IPS-15b (cell line): ENCODE measurements at regions not wholly inside any gene's neighbourhood (a gene's known extent, or its start where the extent isn't known, plus 50 kb on each side); places are given as distances from the start of the nearest gene placed in this dataset.

ENCODE experiments used
- H3K27me3 ChIP-seq: one replicate; pipeline ENCODE4 v1.6.1; 2013; ENCODE audit warnings: low read length; ENCODE audit not compliant: control insufficient read depth, insufficient read depth
- H3K36me3 ChIP-seq: one replicate; pipeline ENCODE4 v1.6.1; 2013; ENCODE audit warnings: low read length; ENCODE audit not compliant: control insufficient read depth, insufficient read depth
- H3K4me1 ChIP-seq: one replicate; pipeline ENCODE4 v1.6.1; 2013; ENCODE audit warnings: mild to moderate bottlenecking, low read length; ENCODE audit not compliant: control insufficient read depth, insufficient read depth
- H3K4me3 ChIP-seq: one replicate; pipeline ENCODE4 v1.5.1; 2013; ENCODE audit warnings: low read depth, low read length
- H3K9ac ChIP-seq: one replicate; pipeline ENCODE4 v1.6.1; 2013; ENCODE audit warnings: low read depth, mild to moderate bottlenecking, low read length
- H3K9me3 ChIP-seq: one replicate; pipeline ENCODE4 v1.6.1; 2013; ENCODE audit warnings: mild to moderate bottlenecking, low read length; ENCODE audit not compliant: control insufficient read depth, insufficient read depth

DNA sequence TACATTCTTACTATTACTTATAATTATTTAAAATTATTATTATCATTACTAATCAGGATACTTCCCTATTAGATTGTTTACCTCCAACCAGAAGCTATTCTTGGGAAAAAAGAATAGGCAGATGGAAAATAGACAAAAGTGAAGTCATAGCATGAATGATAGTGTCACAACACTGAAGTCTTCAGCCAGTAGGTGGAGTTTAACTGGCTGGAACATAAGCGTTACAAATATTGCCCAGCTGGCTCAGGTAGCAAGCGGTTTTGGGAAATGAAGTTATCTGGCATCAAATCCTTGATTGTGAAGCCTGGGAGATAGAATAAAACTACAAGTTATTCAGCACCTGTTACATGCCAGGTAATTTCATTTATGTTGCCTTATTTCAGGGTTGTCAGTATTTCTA, 762.9 kb downstream of the C12orf50 start:
- no peaks in the 10 kb centered on the region for H3K4me1 ChIP-seq
- H3K36me3 ChIP-seq, result no peaks in the 10 kb centered on the region
- H3K9me3 ChIP-seq, result no peaks in the 10 kb centered on the region
- H3K4me3 ChIP-seq, result no peak overlapping the region
- no peaks in the 10 kb centered on the region for H3K27me3 ChIP-seq
- no peak overlapping the region for H3K9ac ChIP-seq

DNA sequence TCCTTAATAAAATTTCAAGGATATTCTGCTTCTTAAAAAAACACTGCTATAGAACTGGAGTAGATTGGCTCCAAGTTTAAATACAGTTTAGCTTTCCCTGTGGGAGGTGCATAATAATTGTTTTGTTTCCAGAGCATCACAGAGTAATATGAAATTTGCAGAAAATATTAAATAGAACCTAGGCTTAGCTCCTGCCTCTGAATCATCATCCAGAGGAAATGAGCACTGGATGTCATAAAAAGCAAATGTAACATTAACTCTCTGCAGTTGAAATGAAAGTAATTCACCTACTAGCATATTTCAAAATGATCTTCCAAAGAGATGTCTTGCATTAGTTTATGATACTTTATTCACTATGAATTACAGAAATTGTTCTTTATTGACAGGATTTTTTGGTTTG, 769.8 kb downstream of the C12orf50 start:
- Histone ChIP-seq H3K27me3 (no peaks in the 10 kb centered on the region), H3K4me3 (no peak overlapping the region), H3K9me3 (no peaks in the 10 kb centered on the region), H3K9ac (no peak overlapping the region), H3K4me1 (no peaks in the 10 kb centered on the region), H3K36me3 (no peaks in the 10 kb centered on the region)

DNA sequence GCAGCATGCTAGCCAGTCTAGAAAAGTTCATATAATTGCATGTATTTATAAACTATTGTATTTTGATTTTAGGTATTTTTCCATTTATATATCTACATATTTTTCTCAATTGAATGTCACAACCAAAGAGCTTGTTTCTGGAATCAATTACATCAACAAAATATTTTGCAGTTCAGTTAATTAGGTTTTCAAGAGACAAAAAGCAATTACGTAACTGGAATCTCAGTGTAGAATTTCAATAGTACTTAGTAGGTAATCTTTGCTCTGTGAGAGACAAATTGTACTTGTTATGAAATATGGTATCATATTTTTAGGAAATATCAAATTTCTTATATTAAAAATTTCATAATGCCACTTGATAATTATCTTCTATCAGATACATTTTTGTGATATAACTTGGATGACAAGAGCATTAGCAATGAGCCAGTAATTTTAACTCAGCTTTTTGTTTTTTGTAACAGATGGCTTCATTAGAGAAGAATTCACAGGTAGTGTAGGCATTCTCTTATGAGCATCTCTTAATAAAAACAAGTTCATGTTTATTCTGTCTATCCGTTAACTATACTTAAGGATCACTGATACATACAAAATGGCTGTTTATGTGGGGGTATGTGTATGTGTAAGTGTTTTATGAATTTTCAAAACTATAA, 774.7 kb downstream of the C12orf50 start:
- Histone ChIP-seq H3K4me1 (no peaks in the 10 kb centered on the region), H3K36me3 (no peaks in the 10 kb centered on the region), H3K27me3 (no peaks in the 10 kb centered on the region), H3K4me3 (no peak overlapping the region), H3K9ac (no peak overlapping the region), H3K9me3 (no peaks in the 10 kb centered on the region)

DNA sequence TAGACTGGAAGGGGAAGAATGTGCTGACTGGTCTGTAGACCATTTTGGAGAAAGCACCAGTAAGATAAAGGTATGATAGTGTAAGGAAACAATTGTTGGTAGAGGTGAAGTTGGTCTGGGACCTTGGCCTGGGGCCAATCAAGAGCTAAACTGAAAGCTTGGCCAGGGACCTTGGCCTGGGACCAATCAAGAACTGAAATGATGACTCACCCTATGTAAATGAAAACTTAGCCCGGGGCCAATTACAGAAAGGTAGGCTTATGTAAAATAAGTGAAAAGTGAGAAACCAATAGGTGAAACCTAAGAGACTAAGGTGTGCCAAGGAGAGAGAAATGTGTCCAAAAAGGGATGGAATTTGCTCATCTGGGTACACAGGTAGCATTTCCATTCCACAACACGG, 776.0 kb downstream of the C12orf50 start:
- Histone ChIP-seq H3K9me3 (no peaks in the 10 kb centered on the region), H3K4me3 (no peak overlapping the region), H3K36me3 (no peaks in the 10 kb centered on the region), H3K27me3 (no peaks in the 10 kb centered on the region), H3K4me1 (no peaks in the 10 kb centered on the region), H3K9ac (no peak overlapping the region)

DNA sequence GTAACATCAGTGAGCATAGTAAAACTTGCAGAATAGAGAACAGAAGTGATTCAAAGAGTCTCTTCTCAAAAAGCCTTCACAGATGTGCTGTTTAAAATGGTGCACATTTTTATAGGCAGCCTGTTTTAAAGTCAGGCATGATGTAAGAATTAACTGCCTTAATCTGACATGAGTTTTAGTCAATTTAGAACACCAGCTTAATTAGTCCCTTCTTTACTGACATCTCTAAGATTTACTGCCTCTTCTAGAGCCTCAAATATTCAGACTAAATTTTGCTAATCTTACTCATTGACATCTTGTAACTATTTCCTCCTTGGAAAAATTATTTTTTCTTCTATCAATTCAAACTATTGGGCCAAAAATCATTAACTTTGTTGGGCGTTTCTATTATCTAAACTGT, 782.5 kb downstream of the C12orf50 start:
- Histone ChIP-seq H3K9ac (no peak overlapping the region), H3K9me3 (no peaks in the 10 kb centered on the region), H3K4me3 (no peak overlapping the region), H3K36me3 (no peaks in the 10 kb centered on the region), H3K27me3 (no peaks in the 10 kb centered on the region), H3K4me1 (no peaks in the 10 kb centered on the region)

DNA sequence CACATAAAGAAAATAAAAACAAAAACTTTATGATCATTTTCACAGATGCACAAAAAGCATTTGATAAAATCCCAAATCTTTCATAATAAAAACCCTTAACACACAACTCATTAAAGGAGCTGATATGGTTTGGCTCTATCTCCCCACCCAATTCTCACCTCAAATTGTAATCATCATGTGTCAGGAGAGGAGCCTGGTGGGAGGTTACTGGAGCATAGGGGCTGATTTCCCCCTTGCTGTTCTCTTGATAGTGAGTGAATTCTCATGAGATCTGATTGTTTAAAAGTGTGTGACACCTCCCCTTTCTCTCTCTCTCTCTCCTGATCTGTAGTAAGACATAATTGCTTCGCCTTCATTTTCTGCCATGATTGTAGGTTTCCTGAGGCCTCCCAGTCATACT, 790.7 kb downstream of the C12orf50 start:
- Histone ChIP-seq H3K4me3 (no peak overlapping the region), H3K27me3 (no peaks in the 10 kb centered on the region), H3K4me1 (no peaks in the 10 kb centered on the region), H3K9me3 (no peaks in the 10 kb centered on the region), H3K9ac (no peak overlapping the region), H3K36me3 (no peaks in the 10 kb centered on the region)

DNA sequence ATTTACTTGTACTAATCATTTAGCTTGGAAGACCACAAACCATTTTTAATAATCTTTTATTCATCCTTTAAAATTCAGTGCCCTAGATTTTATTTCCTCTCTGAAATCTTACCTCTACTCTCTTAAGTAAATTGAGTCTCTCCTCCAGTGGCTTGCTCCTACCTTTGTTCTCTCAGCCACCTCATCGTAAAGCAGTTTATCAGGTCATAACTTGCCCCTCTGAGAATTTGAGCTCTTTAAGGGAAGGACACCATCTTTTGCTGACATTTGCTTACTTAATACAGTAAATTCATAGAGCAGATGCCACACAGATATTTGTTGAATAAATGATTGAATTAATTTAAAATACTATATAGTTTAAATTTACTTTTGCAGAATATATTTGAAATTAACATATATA, 794.3 kb downstream of the C12orf50 start:
- Histone ChIP-seq H3K36me3 (no peaks in the 10 kb centered on the region), H3K27me3 (no peaks in the 10 kb centered on the region), H3K4me1 (no peaks in the 10 kb centered on the region), H3K9ac (no peak overlapping the region), H3K9me3 (no peaks in the 10 kb centered on the region), H3K4me3 (no peak overlapping the region)

DNA sequence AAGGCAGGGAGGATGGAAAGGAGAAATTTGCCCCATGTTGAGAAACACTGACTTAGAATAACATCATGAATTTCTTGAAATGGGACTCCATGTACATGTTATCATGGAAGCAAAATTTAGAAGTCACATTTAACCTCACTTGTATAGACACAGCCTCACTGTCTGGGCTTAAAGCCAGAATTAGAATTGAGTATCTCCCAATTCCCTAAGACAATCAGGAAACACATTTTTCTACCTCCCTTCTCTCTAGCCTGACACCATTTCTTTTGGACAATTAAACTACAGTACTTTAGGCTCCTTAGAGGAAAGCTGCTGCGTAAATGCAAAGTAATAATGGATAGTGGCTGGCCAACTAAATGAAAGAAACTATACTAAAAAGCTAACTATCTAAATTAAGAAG, 795.5 kb downstream of the C12orf50 start:
- Histone ChIP-seq H3K9ac (no peak overlapping the region), H3K9me3 (no peaks in the 10 kb centered on the region), H3K36me3 (no peaks in the 10 kb centered on the region), H3K27me3 (no peaks in the 10 kb centered on the region), H3K4me1 (no peaks in the 10 kb centered on the region), H3K4me3 (no peak overlapping the region)

DNA sequence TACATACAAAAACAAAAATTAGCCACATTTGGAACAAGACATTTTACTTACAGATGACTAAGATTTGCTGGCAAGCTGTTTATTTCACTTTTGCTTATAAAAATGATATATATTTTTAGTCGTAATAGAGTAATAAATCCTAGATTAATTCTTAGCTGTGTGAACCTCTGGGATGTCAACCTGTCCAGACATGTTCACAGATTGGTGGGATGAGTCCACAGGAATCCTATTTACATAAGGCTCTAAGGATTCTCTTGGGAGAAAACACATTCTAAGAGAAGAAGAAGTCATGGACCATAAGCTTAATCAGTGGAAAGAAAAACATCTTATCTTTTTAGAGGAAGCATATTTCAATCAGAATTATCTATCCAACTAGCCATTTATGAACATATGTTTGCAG, 797.4 kb downstream of the C12orf50 start:
- Histone ChIP-seq H3K27me3 (no peaks in the 10 kb centered on the region), H3K4me1 (no peaks in the 10 kb centered on the region), H3K36me3 (no peaks in the 10 kb centered on the region), H3K4me3 (no peak overlapping the region), H3K9me3 (no peaks in the 10 kb centered on the region), H3K9ac (no peak overlapping the region)

DNA sequence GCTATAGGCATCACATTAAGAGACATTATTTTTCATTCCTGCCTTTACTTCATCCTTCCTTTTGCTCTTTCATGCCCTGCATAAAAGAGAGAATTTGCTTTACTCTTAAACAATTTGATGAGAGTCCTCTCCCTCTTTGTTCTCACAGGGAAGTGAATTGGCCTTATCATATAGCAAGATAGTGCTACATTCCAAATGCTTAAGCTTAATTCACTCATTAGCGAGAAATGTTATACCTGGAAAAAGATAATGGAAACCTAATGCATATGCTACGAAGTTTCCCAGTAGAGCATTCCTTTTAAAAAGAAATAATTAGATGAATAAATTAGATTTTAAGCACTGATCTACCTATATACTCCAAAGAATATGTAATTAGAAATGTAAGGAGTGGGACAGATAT, 798.8 kb downstream of the C12orf50 start:
- Histone ChIP-seq H3K4me1 (no peaks in the 10 kb centered on the region), H3K9me3 (no peaks in the 10 kb centered on the region), H3K27me3 (no peaks in the 10 kb centered on the region), H3K9ac (no peak overlapping the region), H3K4me3 (no peak overlapping the region), H3K36me3 (no peaks in the 10 kb centered on the region)

DNA sequence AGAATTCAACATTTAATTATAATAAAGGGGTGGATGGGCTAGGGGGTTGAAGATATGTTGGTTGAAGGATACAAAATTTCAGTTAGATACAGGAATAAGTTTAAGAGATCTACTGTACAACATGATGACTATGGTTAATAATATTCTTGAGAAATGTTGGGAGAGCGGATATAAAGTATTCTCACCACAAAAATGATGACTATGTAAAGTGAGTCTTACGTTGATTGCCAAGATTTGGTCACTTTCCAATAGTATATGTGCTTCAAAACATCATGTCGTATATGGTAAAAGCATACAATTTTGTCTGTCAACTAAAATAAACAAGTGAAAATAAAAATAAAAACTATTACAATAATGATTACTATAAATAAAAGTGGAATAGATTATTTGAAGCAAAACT, 802.0 kb downstream of the C12orf50 start:
- Histone ChIP-seq H3K9me3 (no peaks in the 10 kb centered on the region), H3K27me3 (no peaks in the 10 kb centered on the region), H3K9ac (no peak overlapping the region), H3K4me1 (no peaks in the 10 kb centered on the region), H3K4me3 (no peak overlapping the region), H3K36me3 (no peaks in the 10 kb centered on the region)

DNA sequence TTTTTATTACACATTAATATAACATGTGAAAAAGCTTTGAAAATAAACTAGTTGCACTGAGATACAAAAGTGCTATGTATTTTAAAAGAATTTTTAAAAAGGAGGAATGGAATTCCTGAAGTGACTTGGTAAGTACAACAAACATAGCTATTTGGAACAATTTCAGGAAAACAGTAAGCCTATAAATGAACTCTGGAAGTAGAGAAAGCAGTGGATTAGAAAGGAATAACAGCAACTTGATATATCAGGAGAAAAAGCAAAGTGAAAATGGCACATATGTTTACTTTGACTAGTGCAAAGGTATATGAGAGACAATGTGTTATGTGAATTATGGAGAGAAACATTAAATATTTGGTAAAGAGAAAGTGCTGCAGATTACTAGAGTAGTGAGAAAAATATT, 811.7 kb downstream of the C12orf50 start:
- Histone ChIP-seq H3K27me3 (no peaks in the 10 kb centered on the region), H3K9ac (no peak overlapping the region), H3K4me1 (no peaks in the 10 kb centered on the region), H3K36me3 (no peaks in the 10 kb centered on the region), H3K9me3 (no peaks in the 10 kb centered on the region), H3K4me3 (no peak overlapping the region)
